GM19455 (cell line): ENCODE measurements at regions not wholly inside any gene's neighbourhood (a gene's known extent, or its start where the extent isn't known, plus 50 kb on each side); places are given as distances from the start of the nearest gene placed in this dataset.
"Not testable (repeated sequence)": the region's sequence is repeated elsewhere in the genome, so short reads cannot be mapped to it uniquely, and the experiment has no call there.

ENCODE experiments used
- ATAC-seq: cut with Tn5 transposase; IDR thresholded peaks from one replicate; pipeline ENCODE4 v1.9.1; 2021; ENCODE audit not compliant: unreplicated experiment

DNA sequence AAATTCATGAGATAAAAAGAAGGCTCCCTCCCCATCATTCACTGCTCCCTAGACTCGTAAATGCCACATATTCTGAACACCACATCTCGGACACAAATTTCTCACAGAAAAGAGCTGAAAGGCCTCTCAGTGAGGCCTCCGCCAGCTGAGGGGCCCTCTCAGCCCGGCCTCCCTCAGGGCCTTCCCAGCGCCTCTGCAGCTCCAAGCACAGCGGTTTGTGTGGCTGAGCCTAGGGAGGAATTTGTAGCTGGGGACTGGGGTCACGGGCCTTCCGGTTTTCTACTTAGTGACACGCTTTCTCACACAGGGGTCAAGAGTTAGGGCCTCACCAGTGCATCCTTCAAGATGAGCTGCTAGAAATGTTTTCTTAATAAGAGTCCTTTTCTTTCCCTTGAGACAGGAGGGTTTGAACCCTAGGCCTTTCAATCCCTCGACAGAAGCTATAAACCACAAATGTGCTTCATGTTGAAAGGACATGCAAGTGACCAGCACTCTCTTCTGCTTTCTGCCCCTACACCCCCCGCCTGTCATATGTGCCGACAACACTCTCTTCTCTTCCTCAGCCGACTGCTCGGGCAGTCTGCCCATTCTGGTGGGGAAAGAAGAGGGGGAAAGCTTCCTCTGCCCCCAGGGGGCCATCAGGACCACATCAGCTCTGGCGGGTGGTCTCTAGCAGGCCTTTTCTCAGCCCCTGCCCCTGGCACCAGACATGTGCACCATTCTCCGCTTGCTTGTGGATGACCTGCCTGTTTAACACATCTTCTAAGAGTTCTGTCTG is 104.9 kb downstream of the CHIC2 start:
- no peak for ATAC-seq

DNA sequence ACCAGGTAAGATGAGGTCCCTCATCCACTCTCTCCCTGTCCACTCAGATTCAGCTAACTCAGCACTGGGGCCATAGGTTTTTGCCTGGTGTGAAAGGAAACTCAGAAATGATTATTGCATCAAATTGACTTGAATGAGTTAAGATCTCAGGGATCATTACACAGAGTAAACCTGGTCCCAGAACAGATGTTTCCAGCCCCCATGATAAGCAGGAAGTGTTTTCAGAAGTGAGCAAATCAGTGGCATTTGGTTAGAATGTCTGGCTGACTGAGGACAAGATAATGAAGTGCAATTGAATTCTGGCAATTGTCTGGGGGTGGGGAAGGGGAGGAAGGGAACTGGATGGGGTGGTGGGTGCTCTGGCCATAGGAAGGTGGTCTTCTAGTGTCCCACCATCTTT is 108.0 kb downstream of the CHIC2 start:
- no peak for ATAC-seq

DNA sequence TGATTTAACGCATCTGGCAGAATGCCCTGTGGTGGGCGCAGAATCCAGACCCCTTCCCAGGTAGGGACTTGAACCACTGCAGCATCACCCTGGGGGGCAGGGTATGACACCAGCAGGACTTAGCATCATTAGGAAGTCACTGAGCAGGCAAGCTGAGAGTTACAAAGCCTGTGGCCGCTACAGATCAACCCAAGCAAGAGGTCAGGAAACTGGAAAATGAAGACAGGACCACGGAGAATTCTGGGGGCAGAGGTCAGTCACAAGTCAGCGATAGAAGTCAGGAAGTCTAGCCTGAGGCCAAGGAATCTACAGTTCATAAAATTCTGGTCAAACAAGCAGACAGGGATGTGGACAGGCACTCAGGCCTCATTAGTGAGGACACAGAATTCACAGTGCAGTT is 108.4 kb downstream of the CHIC2 start:
- no peak for ATAC-seq

DNA sequence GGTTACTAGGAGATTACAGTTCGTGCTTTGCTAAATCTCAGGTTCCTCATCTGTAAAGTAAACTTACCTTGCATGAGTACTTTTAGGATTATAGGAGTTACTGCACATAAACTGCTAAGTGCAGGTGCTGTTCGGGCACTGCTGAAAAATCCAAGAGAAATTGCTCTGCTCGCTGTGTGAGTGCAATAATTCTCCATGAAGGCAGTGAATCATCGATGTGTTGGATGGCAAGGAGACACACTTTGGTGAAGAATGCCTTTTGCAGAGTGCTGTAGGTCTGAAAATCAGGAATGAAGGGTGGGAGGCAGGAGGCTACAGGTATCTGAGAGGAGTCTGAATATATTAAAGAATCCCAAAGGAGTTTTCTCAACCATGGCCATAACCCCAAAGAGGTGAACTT is 113.0 kb downstream of the CHIC2 start:
- ATAC-seq: no peak

DNA sequence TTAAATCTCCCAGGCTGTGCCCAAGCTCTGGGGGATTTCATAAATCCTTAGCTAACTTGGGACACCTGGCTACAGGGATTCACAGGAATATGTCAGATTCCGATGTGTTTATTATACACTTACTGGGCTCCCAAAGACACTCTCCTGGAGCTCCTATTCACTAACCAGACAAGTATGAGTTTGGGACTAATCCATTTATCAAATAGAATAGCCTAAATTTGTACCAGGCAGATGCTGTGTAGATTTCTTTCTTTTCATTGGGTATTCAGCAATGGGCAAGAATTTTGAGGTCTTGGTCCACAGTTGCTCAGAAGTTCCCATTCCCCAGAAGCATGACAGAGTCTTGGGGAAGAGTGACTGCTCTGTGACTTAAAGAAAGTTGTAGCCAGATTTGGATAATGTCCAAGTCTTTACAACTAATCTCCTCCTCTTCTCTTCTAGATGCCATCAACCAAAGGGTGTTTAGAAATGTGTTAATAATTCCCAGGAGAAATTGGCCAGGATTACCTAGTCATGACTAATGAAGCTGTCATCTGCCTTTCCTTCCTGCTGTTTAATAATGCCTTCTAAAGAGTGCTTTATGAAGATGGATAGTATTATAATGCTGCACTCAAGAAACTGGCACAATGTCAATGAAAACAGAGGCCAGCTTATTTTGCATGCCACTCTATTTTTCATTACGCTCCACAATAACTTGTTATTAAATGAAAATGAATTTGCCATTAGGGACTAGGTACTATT is 120.9 kb downstream of the CHIC2 start:
- ATAC-seq: no peak

DNA sequence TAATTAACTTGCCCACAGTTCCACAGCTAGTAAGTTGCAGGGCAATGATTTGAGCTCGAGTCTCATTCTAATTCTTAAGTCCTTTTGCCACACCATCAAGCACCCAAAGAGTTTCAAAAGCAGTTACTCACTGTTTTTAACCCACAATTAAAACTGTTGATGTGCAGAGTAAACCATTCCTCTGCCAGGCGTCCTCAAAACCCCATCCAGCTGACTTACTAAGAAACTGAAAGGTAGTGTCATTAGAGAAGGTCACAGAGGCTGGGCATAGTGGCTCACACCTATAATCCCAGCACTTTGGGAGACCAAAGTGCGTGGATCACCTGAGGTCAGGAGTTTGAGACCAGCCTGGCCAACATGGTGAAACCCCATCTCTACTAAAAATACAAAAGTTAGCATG is 121.7 kb downstream of the CHIC2 start:
- ATAC-seq: no peak

DNA sequence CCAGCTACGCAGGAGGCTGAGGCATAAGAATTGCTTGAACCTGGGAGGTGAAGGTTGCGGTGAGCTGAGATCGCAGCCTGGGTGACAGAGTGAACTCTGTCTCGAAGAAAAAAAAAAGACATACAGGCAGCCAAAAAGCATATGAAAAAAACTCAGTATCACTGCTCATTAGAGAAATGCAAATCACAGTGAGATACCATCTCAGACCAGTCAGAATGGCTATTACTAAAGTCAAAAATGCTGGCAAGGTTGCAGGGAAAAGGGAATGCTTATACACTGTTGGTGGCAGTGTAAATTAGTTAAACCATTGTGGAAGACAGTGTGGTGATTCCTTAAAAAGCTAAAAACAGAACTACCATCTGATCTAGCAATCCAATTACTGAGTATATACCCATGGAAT is 123.1 kb downstream of the CHIC2 start:
- ATAC-seq: no peak

DNA sequence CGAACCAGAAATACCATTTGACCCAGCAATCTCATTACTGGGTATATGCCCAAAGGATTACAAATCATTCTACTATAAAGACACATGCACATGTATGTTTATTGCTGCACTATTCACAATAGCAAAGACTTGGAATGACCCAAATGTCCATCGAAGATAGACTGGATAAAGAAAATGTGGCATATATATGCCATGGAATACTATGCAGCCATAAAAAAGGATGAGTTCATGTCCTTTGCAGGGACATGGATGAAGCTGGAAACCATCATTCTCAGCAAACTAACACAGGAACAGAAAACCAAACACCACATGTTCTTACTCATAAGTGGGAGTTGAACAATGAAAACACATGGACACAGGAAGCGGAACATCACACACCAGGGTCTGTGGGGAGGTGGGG is 124.5 kb downstream of the CHIC2 start:
- ATAC-seq: not testable (repeated sequence)

DNA sequence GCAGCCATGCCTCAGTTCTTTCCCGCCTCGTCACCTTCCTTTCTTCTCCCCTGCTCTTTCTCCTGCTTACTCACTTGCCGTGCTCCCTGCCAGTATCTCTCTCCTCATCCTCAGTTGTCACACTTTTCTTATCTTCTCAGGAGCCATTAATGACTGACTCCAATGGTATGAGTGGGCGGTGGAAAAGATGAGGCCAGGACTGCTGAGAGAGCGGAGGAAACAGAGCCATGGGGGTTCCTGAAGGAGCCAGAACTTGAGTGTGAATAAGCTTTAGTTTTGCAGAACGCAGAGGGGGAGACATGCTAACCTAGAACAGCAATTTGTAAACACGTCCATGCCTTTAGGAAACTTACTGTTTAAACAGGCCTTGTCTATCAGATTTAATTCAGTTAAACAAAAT is 126.5 kb downstream of the CHIC2 start:
- ATAC-seq: no peak

DNA sequence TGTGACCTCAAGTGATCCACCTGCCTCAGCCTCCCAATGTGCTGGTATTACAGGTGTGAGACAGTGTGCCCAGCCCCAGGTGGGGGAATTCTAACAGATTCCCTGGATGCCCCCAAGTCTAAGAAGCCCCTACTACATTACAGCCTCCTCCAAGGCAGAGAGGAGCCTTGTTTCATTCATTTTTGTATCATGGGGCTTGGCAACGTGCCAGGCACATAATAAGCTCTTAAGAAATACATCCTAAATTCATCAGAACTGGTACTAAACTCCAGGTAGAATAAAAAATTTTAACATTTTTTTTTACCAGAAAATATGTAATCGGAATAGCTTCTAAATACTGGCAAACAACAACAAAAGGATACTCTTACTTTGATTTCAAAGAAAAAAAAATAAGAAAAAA is 127.1 kb downstream of the CHIC2 start:
- ATAC-seq: no peak

DNA sequence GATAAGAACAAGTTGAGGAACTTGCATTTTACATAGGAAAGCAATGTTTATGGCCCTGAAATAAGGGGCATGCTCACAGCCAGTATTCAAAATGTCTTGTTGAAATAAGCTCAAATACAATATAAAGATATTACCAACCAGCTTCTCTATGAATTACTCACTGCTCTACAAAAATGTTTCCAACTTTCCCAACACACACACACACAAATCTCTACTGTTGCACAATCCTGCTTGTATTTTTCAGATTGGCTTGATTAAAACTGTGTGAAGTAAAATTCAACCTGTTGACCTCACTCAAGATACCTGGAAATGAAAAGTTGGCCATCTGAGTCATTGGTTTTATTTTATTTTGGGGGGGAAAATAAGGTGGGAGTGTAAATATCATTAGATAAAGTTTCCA is 128.6 kb downstream of the CHIC2 start:
- ATAC-seq: no peak

DNA sequence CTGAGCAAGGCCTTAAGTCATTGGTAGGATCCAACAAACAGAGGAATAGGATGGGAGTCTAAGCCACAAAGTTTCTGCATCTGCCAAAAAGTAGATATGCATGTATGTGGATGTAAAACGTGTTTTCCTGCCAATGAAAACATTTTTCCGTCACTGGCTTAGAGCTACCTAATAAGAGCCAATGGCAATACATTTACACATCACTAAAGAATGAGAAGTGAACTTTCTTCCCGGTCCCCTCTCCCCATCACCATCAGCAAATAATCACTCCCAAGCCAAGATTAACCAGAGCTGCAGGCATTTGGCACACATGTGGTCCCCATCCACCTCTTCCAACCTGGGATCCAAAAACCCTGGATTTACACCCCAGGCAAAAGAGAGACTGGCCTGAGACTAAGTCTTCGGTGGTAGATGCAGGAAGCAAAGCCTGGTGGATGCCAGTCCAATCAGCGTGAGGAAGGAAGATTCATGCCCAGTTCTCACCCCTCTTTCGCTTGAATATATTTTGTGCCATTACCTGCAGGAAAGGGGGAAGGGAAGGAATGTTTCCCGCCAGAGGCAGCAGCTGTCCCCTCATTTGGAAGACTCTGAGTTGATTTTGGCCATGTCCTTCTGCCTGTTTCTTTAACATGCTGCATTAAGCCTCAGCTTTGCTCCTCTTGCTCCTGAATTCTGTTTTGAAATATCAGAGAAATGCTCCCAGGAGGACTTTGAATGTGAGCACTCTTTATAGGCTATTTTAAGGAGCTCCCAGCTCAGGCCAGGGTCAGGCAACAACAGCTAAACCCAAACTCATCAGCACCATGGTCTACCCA is 131.4 kb downstream of the CHIC2 start:
- no peak for ATAC-seq

DNA sequence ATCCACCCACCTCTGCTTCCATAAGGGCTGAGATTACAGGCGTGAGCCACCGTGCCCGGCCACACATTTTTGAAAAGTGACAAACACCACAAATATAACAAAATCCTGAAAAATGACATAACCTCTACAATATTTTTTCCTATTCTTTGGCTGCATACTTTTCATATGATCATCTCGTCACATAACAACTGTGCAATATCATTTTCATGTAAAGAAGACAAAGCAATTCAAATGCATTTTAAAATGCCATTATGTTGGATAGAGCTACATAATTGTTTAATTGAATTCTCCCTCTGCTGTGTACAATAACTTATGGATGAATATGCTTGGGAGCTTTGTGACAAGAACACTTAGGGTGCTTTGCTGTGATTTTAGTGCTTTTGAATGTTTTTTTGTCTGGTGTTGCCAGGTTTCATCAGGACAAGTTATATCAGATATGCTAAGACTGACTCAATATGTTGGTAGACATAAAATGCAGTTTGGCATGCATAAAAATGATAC is 132.9 kb downstream of the CHIC2 start:
- ATAC-seq: no peak

DNA sequence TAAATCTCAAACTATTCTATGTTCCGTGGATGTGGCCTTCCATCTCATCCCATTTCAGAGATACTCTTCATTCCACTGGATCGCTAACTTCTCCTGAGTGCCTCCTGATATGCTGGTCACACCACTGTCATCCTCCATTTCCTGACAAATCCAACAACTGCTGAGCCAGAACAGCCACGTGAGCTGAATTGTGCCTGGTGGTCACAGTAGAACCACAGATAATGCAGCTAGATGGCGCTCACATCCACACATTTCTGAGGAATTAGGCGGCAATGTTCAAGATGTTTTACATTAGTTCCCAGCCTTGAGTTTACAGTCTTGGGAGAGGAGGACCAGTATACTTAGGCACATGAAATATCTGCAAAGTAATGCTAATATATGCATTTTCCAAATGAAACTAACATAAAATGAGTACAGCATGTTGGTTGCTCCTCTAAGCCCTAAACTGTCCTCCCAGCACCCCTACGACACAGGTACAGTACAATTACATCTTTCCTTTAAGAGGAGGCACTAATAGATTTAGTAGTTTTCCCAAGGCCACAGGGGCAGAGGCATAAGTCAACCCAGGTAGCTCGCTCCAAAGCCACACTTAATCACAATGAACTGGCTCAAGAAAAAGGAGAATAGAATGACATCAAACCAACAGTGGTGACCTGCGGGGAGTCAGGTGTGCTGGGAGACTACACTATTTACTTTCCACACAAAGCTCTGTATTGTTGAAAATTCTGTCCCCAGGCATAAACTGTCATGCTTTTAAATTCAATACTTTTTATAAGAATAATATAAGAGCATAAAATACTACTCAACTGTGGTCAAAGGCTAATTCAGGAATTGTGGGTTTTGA is 134.2 kb downstream of the CHIC2 start:
- no peak for ATAC-seq

DNA sequence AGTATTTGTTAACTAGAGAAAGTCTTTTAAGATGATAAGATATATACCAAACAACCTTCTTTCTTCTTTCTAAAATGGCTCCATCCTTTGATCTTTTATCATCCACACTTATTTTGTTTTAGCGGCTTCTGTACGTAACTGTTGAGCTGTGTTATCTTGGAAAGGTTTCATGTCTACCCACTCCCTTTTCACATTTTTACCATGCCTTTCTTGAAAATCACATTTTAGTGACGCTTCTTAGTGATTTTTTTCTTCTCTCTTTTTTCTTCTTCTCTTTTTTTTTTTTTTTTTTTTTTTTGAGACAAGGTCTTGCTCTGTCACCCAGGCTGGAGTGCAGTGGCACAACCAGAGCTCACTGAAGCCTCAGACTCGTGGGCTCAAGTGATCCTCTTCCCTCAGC is 135.1 kb downstream of the CHIC2 start:
- ATAC-seq: no peak

DNA sequence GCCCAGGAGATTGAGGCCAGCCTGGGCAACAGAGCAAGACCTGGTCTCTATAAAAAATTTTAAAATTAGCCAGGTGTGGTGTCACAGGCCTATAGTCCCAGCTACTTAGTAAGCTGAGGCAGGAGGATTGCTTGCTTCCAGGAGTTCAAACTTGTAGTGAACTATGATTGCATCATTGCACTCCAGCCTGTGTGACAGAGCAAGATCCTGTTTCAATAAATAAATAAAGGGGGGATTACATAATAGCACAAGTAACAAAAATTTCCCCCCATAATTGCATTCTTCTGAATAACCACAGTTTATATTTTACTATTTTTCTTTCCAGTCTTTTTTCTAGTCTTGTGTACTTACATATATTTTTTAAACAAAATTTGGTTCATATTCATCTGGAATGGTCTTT is 135.6 kb downstream of the CHIC2 start:
- no peak for ATAC-seq

DNA sequence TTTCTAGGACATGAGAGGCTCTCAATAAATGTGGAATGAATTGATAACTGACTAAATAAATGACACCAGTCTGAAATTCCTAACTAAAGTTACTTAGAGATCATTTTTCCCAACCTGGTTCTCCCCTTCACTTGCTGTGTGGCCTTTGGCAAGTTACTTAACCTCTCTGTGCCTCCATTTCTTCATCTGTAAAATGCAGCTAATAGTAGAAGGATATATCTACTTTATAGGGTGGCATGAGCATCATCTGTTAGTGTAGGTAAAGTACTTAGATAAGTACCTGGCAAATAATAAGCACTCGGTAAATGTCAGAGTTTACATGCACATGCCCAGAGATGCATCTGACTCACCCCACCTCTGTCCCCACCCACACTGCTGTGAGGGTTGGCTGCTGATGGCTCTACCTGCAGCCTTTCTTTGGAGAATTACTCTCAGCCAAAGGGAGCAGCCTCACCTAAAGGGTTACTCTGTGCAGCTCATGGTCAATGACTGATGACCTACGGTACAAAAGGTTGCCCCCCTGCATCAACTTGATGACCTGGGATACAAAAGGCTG is 139.3 kb downstream of the CHIC2 start:
- ATAC-seq: no peak

DNA sequence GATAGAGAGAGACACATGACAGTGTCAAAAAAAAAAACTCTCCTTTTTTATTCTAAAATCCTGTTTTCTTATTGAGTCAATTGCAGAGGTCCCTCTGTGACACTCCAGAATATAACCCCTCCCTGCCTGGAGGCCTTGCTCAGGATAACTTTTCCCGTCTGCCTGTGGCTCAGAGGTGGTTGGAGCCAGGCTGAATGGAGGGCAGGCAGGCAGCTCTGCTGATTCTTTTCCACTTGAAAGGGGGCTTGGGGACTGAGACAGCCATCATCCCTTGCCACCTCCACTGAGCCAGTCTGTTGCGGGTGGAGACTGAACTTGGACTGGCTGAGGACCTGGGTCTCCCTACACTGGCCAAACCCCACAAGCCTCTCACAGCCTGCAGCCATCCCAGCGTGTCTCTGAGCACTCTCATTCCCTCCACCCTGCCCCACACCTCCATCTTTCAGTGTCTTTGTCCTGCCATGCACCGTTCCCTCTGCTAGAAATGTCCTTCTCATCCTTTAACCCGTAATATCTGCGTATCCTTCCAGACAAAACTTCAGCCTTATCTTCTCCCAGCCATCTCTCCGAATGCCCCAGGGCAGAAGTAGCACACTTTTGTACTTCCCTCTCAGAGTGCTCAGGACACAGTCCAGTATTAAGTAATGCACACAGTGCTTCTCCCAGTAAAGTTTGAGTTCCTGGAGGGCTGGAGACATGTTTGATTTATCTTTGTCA is 139.9 kb downstream of the CHIC2 start:
- no peak for ATAC-seq

DNA sequence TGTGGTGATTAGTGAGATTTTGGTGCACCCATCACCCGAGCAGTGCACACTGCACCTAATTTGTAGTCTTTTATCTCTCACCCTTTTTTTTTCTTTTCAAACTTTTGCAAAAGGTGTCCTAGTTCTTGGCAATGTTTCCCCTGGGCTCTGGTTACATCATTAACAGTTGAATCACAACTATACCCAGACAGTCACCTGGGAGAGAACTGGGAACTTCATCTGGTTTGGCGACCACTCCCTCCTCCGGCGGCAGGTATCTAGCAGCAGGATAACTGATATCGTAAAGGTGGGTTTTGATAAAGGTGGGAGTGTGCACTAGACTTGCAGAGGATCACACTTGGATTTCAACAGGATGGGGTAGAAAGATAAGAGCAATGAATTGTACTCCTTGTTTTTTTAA is 140.5 kb downstream of the CHIC2 start:
- ATAC-seq: no peak

DNA sequence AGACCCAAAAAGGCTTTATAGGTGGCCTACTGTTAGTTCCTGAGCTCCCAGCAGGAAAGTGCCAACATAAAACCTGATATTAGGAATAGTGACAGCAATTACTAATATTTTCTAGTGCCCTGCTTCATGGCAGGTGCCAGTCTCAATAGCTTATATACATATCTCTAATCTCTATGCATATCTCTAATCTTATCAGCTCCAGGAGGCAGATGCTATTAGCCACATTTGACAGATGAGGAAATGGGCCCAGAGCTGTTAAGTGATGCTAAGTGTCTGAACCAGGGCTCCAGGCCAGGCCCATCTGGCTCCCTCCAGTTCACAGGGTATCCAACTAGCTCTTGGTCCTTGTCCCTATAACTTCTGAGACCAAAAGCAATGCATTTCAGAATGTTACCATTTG is 142.5 kb downstream of the CHIC2 start:
- no peak for ATAC-seq
